Right forelimb (tissue), 1 donor: ENCODE measurements at regions not wholly inside any gene's neighbourhood (a gene's known extent, or its start where the extent isn't known, plus 50 kb on each side); places are given as distances from the start of the nearest gene placed in this dataset.
"Not testable (repeated sequence)": the region's sequence is repeated elsewhere in the genome, so short reads cannot be mapped to it uniquely, and the experiment has no call there.

Source experiments
- DNase-seq: peaks from one replicate; pipeline ENCODE4 v3.0.0-alpha.2; 2018

GRCh38 chr3:158882445-158882844 is 80.6 kb downstream of the MFSD1 start:
- DNase-seq: no peak

GRCh38 chr3:158896729-158897128 is 94.9 kb downstream of the MFSD1 start:
- DNase-seq: no peak

- DNase-seq: no peak
Observed at GRCh38 chr3:158906749-158907148, 104.9 kb downstream of the MFSD1 start.

- no peak for DNase-seq
Observed at GRCh38 chr3:158908187-158908734, 106.4 kb downstream of the MFSD1 start.

GRCh38 chr3:158909870-158910269 is 108.0 kb downstream of the MFSD1 start:
- DNase-seq: no peak

GRCh38 chr3:158911586-158911985 is 109.7 kb downstream of the MFSD1 start:
- DNase-seq: no peak

GRCh38 chr3:158912188-158912587 is 110.3 kb downstream of the MFSD1 start:
- no peak for DNase-seq

- DNase-seq: no peak
Observed at GRCh38 chr3:158912621-158913020, 110.8 kb downstream of the MFSD1 start.

GRCh38 chr3:158916111-158916510 is 114.3 kb downstream of the MFSD1 start:
- no peak for DNase-seq

- DNase-seq: no peak
Observed at GRCh38 chr3:158918008-158918407, 116.2 kb downstream of the MFSD1 start.

- no peak for DNase-seq
Observed at GRCh38 chr3:158918451-158918850, 116.6 kb downstream of the MFSD1 start.

- no peak for DNase-seq
Observed at GRCh38 chr3:158920371-158920770, 118.5 kb downstream of the MFSD1 start.

GRCh38 chr3:158925021-158925420 is 123.2 kb downstream of the MFSD1 start:
- no peak for DNase-seq

- no peak for DNase-seq
Observed at GRCh38 chr3:158925828-158926494, 124.1 kb downstream of the MFSD1 start.

GRCh38 chr3:158935846-158936245 is 134.0 kb downstream of the MFSD1 start:
- no peak for DNase-seq

- no peak for DNase-seq
Observed at GRCh38 chr3:158936530-158937113, 134.8 kb downstream of the MFSD1 start.

GRCh38 chr3:158950178-158950901 is 148.5 kb downstream of the MFSD1 start:
- no peak for DNase-seq

- DNase-seq: no peak
Observed at GRCh38 chr3:158953131-158953530, 151.3 kb downstream of the MFSD1 start.

- DNase-seq: no peak
Observed at GRCh38 chr3:158954420-158954819, 152.6 kb downstream of the MFSD1 start.

GRCh38 chr3:158957777-158958176 is 155.9 kb downstream of the MFSD1 start:
- not testable (repeated sequence) for DNase-seq

- no peak for DNase-seq
Observed at GRCh38 chr3:158958873-158959272, 157.0 kb downstream of the MFSD1 start.

GRCh38 chr3:158961471-158961870 is 159.6 kb downstream of the MFSD1 start:
- no peak for DNase-seq

- DNase-seq: no peak
Observed at GRCh38 chr3:158961911-158962310, 160.1 kb downstream of the MFSD1 start.

GRCh38 chr3:158970006-158970405 is 168.2 kb downstream of the MFSD1 start:
- no peak for DNase-seq
